HPDE6-E6E7 (cell line): ENCODE measurements at regions not wholly inside any gene's neighbourhood (a gene's known extent, or its start where the extent isn't known, plus 50 kb on each side); places are given as distances from the start of the nearest gene placed in this dataset.

Experiments used
- DNase-seq: peaks from one replicate; pipeline ENCODE4 v3.0.0; 2011; ENCODE audit warnings: missing footprints; ENCODE audit errors: extremely low spot score

- DNase-seq: no peak
Measured at GRCh38 chr16:85401917-85402766, 211.0 kb upstream of the GSE1 start.

GRCh38 chr16:85402910-85403692 is 210.0 kb upstream of the GSE1 start:
- DNase-seq: no peak

GRCh38 chr16:85403693-85404092 is 209.4 kb upstream of the GSE1 start:
- no peak for DNase-seq

- DNase-seq: no peak
Measured at GRCh38 chr16:85412911-85413520, 200.1 kb upstream of the GSE1 start.

- no peak for DNase-seq
Measured at GRCh38 chr16:85413691-85414663, 199.1 kb upstream of the GSE1 start.

GRCh38 chr16:85415196-85416090 is 197.7 kb upstream of the GSE1 start:
- DNase-seq: no peak

- DNase-seq: peak; percentile 81
Measured at GRCh38 chr16:85416228-85417109, 196.7 kb upstream of the GSE1 start.

- DNase-seq: no peak
Measured at GRCh38 chr16:85417156-85417860, 195.8 kb upstream of the GSE1 start.

GRCh38 chr16:85418978-85419491 is 194.1 kb upstream of the GSE1 start:
- no peak for DNase-seq

GRCh38 chr16:85419503-85420408 is 193.4 kb upstream of the GSE1 start:
- no peak for DNase-seq

- peak; percentile 60 for DNase-seq
Measured at GRCh38 chr16:85420501-85421337, 192.4 kb upstream of the GSE1 start.

GRCh38 chr16:85421338-85422195 is 191.6 kb upstream of the GSE1 start:
- DNase-seq: no peak

- DNase-seq: no peak
Measured at GRCh38 chr16:85422196-85422631, 190.9 kb upstream of the GSE1 start.

- DNase-seq: peak; percentile 88
Measured at GRCh38 chr16:85422632-85423550, 190.2 kb upstream of the GSE1 start.
